CD4-positive, CD25-positive, alpha-beta regulatory T cell (primary cell): ENCODE measurements at regions not wholly inside any gene's neighbourhood (a gene's known extent, or its start where the extent isn't known, plus 50 kb on each side); places are given as distances from the start of the nearest gene placed in this dataset.

ENCODE experiments used
- ATAC-seq, 2 donors: fragments of 150-1000 bp; cut with Tn5 transposase; one replicate each; pipeline ENCODE4 v1.10.0; 2021; ENCODE audit warnings: low read depth in 2 of 2, moderate number of reproducible peaks in 2 of 2, moderate library complexity in 1 of 2
- DNase-seq, 3 donors: peaks; one replicate each; pipeline versions ENCODE4 v3.0.0 to v3.0.0-alpha.2; 2012 to 2022; ENCODE audit warnings: mixed read lengths in 1 of 3
- H3K27ac ChIP-seq: one replicate; pipeline ENCODE4 v1.7.0; 2013; ENCODE audit warnings: mild to moderate bottlenecking, low read length; ENCODE audit not compliant: insufficient read depth, poor library complexity, severe bottlenecking
- H3K27me3 ChIP-seq: one replicate; pipeline ENCODE4 v1.7.0; 2013; ENCODE audit warnings: low read length; ENCODE audit not compliant: control insufficient read depth, insufficient read depth
- H3K36me3 ChIP-seq: one replicate; pipeline ENCODE4 v1.7.0; 2013; ENCODE audit warnings: mild to moderate bottlenecking, low read length, moderate library complexity; ENCODE audit not compliant: control insufficient read depth, insufficient read depth
- H3K4me1 ChIP-seq: 2 replicates; pipeline ENCODE4 v1.7.0; 2013; ENCODE audit warnings: mild to moderate bottlenecking, low read length; ENCODE audit not compliant: insufficient read depth, control insufficient read depth, poor library complexity, severe bottlenecking
- H3K4me3 ChIP-seq: one replicate; pipeline ENCODE4 v1.7.0; 2013; ENCODE audit warnings: low read depth, mild to moderate bottlenecking, low read length, moderate library complexity
- H3K9me3 ChIP-seq, 2 experiments: 1 replicate in 1 of 2; 2 replicates in 1 of 2; pipeline ENCODE4 v1.7.0; 2013; ENCODE audit warnings: low read length in 2 of 2, mild to moderate bottlenecking in 1 of 2, moderate library complexity in 1 of 2; ENCODE audit not compliant: control insufficient read depth in 2 of 2
- H3K27ac Mint-ChIP-seq, 3 donors: one replicate each; pipeline ENCODE4 v1.8.0; 2020 to 2022; ENCODE audit warnings: mild to moderate bottlenecking in 3 of 3, mixed read lengths in 3 of 3, moderate library complexity in 2 of 3
- H3K27me3 Mint-ChIP-seq: one replicate; pipeline ENCODE4 v1.8.0; 2022; ENCODE audit warnings: mild to moderate bottlenecking, mixed read lengths
- H3K36me3 Mint-ChIP-seq: one replicate; pipeline ENCODE4 v1.8.0; 2020; ENCODE audit warnings: mixed read lengths
- H3K4me1 Mint-ChIP-seq, 4 donors: one replicate each; pipeline ENCODE4 v1.8.0; 2020 to 2022; ENCODE audit warnings: mixed read lengths in 4 of 4, mild to moderate bottlenecking in 1 of 4
- H3K4me3 Mint-ChIP-seq, 4 donors: one replicate each; pipeline ENCODE4 v1.8.0; 2020 to 2022; ENCODE audit warnings: mild to moderate bottlenecking in 4 of 4, mixed read lengths in 4 of 4, moderate library complexity in 3 of 4
- H3K9me3 Mint-ChIP-seq, 7 donors: one replicate each; pipeline ENCODE4 v1.8.0; 2020 to 2022; ENCODE audit warnings: mixed read lengths in 7 of 7, mild to moderate bottlenecking in 3 of 7, moderate library complexity in 2 of 7

DNA sequence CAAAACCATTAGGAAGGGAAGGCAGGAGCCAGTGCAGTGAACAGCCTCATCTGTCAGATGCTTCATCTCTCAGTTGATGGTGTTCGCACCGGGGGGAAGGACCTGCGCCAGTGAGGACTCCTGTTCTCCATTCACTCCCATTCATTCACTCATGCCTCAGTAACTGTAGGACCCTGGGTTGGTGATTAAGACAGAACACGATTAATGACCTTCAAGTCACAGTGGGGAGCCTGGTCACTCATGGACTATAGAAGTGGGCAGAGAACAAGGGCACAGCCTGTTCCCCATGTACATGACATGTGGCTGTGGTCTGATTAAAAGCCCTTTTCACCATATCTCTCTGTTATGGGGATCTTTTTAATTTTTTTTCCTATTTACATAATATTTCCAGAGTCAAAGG, 113.3 kb downstream of the RPS12 start:
- Mint-ChIP-seq H3K9me3 (peaks cover 0 to 5% (median 0%) of the 10 kb centered on the region in 7 donors), H3K36me3 (no peaks in the 10 kb centered on the region), H3K4me3 (no peak overlapping the region), H3K27me3 (peaks cover 18% of the 10 kb centered on the region), H3K4me1 (no peaks in the 10 kb centered on the region), H3K27ac (no peak overlapping the region)
- DNase-seq (no peak), ATAC-seq (no peak)
- Histone ChIP-seq H3K27ac (no peak overlapping the region), H3K4me3 (no peak overlapping the region), H3K9me3 (no peaks in the 10 kb centered on the region), H3K36me3 (no peaks in the 10 kb centered on the region), H3K27me3 (peaks cover 3% of the 10 kb centered on the region), H3K4me1 (no peaks in the 10 kb centered on the region)

DNA sequence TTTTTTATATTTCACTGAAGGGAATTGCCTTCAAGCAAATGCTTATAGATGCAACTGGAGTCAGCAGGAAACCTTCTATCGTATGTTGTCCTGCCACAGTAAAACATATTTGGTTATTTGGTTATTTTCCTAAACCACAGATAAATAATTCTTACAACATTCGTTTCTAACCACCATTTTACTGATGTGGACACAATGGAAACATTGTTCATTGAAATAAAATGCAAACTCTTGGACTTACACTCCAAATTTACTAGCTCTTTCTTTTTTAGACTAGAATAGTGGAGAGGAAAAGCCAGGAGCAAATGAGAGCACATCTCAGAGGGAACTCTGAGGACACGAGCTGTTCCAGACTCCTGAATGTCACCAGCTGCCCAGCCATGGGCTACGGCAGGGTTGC, 114.8 kb downstream of the RPS12 start:
- ATAC-seq (no peak), DNase-seq (no peak)
- Histone ChIP-seq H3K27ac (no peak overlapping the region), H3K9me3 (no peaks in the 10 kb centered on the region), H3K4me3 (no peak overlapping the region), H3K4me1 (no peaks in the 10 kb centered on the region), H3K36me3 (no peaks in the 10 kb centered on the region), H3K27me3 (peaks cover 3% of the 10 kb centered on the region)
- Mint-ChIP-seq H3K9me3 (peaks cover 0 to 5% (median 0%) of the 10 kb centered on the region in 7 donors), H3K36me3 (no peaks in the 10 kb centered on the region), H3K4me3 (no peak overlapping the region), H3K27ac (no peak overlapping the region), H3K4me1 (no peaks in the 10 kb centered on the region), H3K27me3 (peaks cover 13% of the 10 kb centered on the region)

DNA sequence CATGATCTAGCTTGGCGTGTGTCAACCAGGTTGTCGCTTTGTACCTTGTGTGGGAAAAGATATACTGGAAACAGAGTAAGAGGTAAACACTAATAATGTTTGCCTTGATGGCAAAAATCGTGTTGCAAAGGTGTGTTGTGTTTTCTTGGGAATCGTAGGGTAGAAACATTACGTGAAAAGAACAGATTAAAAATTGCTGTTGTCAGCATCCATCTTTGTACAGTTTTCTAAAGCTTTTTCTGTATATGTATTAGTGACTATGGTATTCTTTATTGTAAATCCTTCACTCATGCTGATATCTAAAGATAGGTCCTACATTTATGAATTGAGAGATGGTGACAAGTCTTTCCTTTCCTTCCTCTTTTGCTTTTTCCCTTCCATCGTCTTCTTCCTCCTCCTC, 116.9 kb downstream of the RPS12 start:
- no peak overlapping the region for H3K27ac Mint-ChIP-seq
- peaks cover 18% of the 10 kb centered on the region for H3K27me3 Mint-ChIP-seq
- Histone ChIP-seq H3K9me3 (no peaks in the 10 kb centered on the region), H3K36me3 (no peaks in the 10 kb centered on the region), H3K27ac (no peak overlapping the region), H3K4me1 (no peaks in the 10 kb centered on the region), H3K4me3 (no peak overlapping the region), H3K27me3 (peaks cover 3% of the 10 kb centered on the region)
- no peaks in the 10 kb centered on the region for H3K36me3 Mint-ChIP-seq
- H3K4me1 Mint-ChIP-seq: no peaks in the 10 kb centered on the region
- H3K9me3 Mint-ChIP-seq: peaks cover 0 to 3% (median 0%) of the 10 kb centered on the region in 7 donors
- ATAC-seq: no peak
- no peak for DNase-seq
- no peak overlapping the region for H3K4me3 Mint-ChIP-seq

DNA sequence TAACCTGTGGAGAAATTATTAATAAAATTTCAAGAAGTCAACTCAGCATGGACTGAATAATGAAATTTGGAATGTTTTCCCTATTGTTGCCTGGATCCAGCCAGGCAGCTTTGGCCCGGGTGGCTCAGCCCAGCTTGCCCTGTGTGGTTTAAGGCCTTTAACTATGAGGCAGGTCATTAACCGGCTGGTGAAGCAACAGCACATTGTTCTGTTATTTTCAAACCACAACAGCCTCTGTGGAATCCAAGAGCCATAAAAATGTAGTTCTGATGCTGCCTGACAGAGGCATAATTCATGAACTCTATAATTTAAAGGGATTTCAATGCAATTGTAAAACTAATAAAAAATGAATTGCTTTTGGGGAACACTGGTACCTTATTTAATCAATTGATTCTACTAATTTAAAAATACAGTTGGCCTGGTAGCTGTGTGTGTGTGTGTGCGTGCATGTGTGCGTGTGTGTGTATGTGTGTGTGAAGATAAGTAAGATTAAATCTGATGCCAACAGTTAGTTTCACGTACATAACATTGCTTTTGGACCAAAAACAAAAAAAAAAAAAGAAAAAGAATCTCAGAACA, 117.7 kb downstream of the RPS12 start:
- no peak overlapping the region for H3K4me3 Mint-ChIP-seq
- no peak for ATAC-seq
- H3K27me3 Mint-ChIP-seq: peaks cover 18% of the 10 kb centered on the region

DNA sequence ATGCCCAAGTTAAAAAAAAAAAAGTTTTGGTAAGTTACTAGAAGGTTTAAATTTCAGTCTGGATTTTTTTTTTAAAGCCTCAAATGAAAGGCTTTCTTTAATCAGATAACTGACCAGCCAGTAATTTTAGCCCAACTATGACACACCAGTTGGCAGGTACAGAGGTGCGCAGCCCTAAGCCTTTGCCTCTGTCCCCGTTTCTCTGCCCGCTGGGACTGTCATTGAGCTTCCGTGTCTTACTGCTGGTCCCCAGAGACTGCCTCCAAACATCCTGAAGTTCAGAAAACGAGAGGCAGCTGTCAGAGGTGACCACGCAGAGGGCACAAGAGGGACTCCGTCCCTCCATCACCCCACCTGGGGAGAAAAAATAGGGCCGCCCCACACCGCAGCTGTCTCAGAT, 118.2 kb downstream of the RPS12 start:
- H3K9me3 ChIP-seq: no peaks in the 10 kb centered on the region
- H3K4me1 ChIP-seq: no peaks in the 10 kb centered on the region
- Mint-ChIP-seq H3K27ac (no peak overlapping the region), H3K27me3 (peaks cover 14% of the 10 kb centered on the region), H3K9me3 (peaks cover 0 to 2% (median 0%) of the 10 kb centered on the region in 7 donors), H3K4me3 (no peak overlapping the region), H3K4me1 (no peaks in the 10 kb centered on the region), H3K36me3 (no peaks in the 10 kb centered on the region)
- ATAC-seq: no peak
- no peak overlapping the region for H3K27ac ChIP-seq
- H3K36me3 ChIP-seq: no peaks in the 10 kb centered on the region
- no peak for DNase-seq
- no peak overlapping the region for H3K4me3 ChIP-seq
- peaks cover 3% of the 10 kb centered on the region for H3K27me3 ChIP-seq

More for the DNA sequence above, 117.7 kb downstream of the RPS12 start:
- no peaks in the 10 kb centered on the region for H3K36me3 Mint-ChIP-seq
- Histone ChIP-seq H3K4me3 (no peak overlapping the region), H3K9me3 (no peaks in the 10 kb centered on the region), H3K4me1 (no peaks in the 10 kb centered on the region), H3K36me3 (no peaks in the 10 kb centered on the region), H3K27ac (no peak overlapping the region), H3K27me3 (peaks cover 3% of the 10 kb centered on the region)
- H3K9me3 Mint-ChIP-seq: peaks cover 0 to 3% (median 0%) of the 10 kb centered on the region in 7 donors
- no peaks in the 10 kb centered on the region for H3K4me1 Mint-ChIP-seq
- DNase-seq: no peak
- H3K27ac Mint-ChIP-seq: no peak overlapping the region

DNA sequence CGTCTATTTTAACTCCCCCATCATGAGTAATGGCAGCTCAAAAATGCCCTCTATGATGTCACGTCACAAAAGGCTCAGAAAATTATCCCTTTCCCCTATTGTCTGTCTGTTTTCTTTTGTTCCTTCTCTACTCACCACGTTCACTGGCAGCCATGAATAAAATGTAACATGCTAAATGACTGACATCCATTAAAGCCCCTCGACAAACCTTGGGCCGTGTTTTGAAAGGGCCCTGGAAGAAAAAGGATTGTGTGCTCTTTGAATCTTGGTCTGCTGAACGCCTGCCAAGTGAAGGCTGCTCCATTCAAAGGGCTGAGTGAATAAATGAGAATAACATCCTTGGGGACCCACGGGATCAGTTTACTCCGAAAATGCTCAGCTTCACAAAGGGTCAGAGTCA, 118.7 kb downstream of the RPS12 start:
- H3K27me3 Mint-ChIP-seq: peaks cover 11% of the 10 kb centered on the region
- DNase-seq (no peak), ATAC-seq (no peak)
- no peaks in the 10 kb centered on the region for H3K4me1 ChIP-seq
- no peaks in the 10 kb centered on the region for H3K9me3 ChIP-seq
- no peaks in the 10 kb centered on the region for H3K4me1 Mint-ChIP-seq
- H3K27ac Mint-ChIP-seq: no peak overlapping the region
- H3K9me3 Mint-ChIP-seq: peaks cover 0 to 2% (median 0%) of the 10 kb centered on the region in 7 donors
- H3K27me3 ChIP-seq: no peaks in the 10 kb centered on the region
- H3K4me3 ChIP-seq: no peak overlapping the region
- H3K27ac ChIP-seq: no peak overlapping the region
- H3K4me3 Mint-ChIP-seq: no peak overlapping the region
- H3K36me3 ChIP-seq: no peaks in the 10 kb centered on the region
- H3K36me3 Mint-ChIP-seq: no peaks in the 10 kb centered on the region

DNA sequence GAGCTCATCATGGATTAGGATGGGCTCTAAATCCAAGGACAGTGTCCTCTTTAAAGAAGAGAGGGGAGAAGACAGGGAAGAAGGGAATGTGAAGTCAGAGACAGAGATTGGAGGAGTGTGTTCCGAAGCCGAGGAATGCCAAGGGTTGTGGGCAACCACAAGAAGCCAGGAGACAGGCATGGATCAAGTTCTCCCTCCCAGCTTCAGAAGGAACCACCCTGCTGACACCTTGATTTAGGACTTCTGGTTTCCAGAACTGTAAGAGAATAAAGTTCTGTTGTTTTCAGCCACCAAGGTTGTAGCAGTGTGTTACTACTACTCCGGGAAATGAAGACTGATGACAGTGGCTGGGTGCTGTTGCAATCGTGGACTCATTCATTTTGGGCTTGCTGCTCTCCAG, 120.1 kb downstream of the RPS12 start:
- Histone ChIP-seq H3K36me3 (no peaks in the 10 kb centered on the region), H3K27ac (no peak overlapping the region), H3K4me3 (no peak overlapping the region), H3K4me1 (no peaks in the 10 kb centered on the region), H3K27me3 (no peaks in the 10 kb centered on the region), H3K9me3 (no peaks in the 10 kb centered on the region)
- Mint-ChIP-seq H3K36me3 (no peaks in the 10 kb centered on the region), H3K4me1 (no peaks in the 10 kb centered on the region), H3K27me3 (peaks cover 11% of the 10 kb centered on the region), H3K9me3 (peaks cover 0 to 8% (median 2%) of the 10 kb centered on the region in 7 donors), H3K27ac (no peak overlapping the region), H3K4me3 (no peak overlapping the region)
- no peak for ATAC-seq
- no peak for DNase-seq

DNA sequence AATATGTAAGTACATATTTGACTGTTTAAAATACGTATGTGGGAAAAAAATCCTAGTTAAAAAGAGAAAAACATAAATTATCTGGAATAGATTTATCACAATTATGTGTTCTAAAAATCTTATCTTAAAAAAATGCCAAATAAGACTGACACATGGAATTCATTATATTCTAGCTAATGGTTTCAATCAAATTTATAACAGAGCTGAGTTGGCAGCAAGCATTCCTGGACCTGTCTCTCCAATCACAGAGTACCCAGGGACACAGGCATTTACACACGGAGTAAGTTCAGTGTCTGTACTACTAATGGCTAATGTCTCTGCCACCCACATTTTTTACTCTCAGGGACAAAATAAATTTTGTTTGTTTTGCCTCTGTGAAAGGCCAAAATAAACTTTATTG, 122.3 kb downstream of the RPS12 start:
- no peak for ATAC-seq
- Histone ChIP-seq H3K36me3 (no peaks in the 10 kb centered on the region), H3K9me3 (no peaks in the 10 kb centered on the region), H3K27ac (no peak overlapping the region), H3K4me3 (no peak overlapping the region), H3K27me3 (no peaks in the 10 kb centered on the region), H3K4me1 (no peaks in the 10 kb centered on the region)
- Mint-ChIP-seq H3K9me3 (peaks cover 0 to 8% (median 2%) of the 10 kb centered on the region in 7 donors), H3K27me3 (peaks cover 7% of the 10 kb centered on the region), H3K4me1 (no peaks in the 10 kb centered on the region), H3K27ac (no peak overlapping the region), H3K4me3 (no peak overlapping the region), H3K36me3 (no peaks in the 10 kb centered on the region)
- DNase-seq: no peak
